Breast epithelium (tissue), 4 donors: ENCODE measurements at regions not wholly inside any gene's neighbourhood (a gene's known extent, or its start where the extent isn't known, plus 50 kb on each side); places are given as distances from the start of the nearest gene placed in this dataset.
"Not testable (repeated sequence)": the region's sequence is repeated elsewhere in the genome, so short reads cannot be mapped to it uniquely, and the experiment has no call there.

Source experiments
- DNase-seq, 2 donors: peaks; one replicate each; pipeline ENCODE4 v3.0.0-alpha.2; 2019; ENCODE audit warnings: low spot score in 2 of 2
- H3K27ac ChIP-seq, 2 donors: fragments of 200-600 bp; sonication (generic) in 1 of 2; one replicate each; pipeline ENCODE4 v1.5.1; 2016 to 2019; ENCODE audit warnings: mild to moderate bottlenecking in 1 of 2
- H3K27me3 ChIP-seq, 2 donors: fragments of 200-600 bp; sonication (generic) in 1 of 2; one replicate each; pipeline versions ENCODE4 v1.5.1 to v1.6.0; 2017 to 2019; ENCODE audit warnings: control low read depth in 1 of 2, mild to moderate bottlenecking in 1 of 2
- H3K36me3 ChIP-seq: fragments of 200-600 bp; one replicate; pipeline ENCODE4 v1.5.1; 2019
- H3K4me1 ChIP-seq, 2 donors: fragments of 200-600 bp; sonication (generic); one replicate each; pipeline ENCODE4 v1.5.1; 2016 to 2019; ENCODE audit warnings: control low read depth in 1 of 2
- H3K4me3 ChIP-seq, 3 donors: fragments of 200-600 bp; sonication (generic); 1 replicate in 2 of 3; 2 replicates in 1 of 3; pipeline ENCODE4 v1.5.1; 2016 to 2019; ENCODE audit warnings: mild to moderate bottlenecking in 3 of 3, moderate library complexity in 2 of 3
- H3K9me3 ChIP-seq, 2 donors: fragments of 200-600 bp; sonication (generic) in 1 of 2; one replicate each; pipeline ENCODE4 v1.5.1; 2016 to 2019; ENCODE audit warnings: control low read depth in 1 of 2
- POLR2A ChIP-seq: fragments of 450-650 bp; IDR thresholded peaks from one replicate; pipeline ENCODE4 v1.6.1; 2016; ENCODE audit warnings: antibody characterized with exemption, mild to moderate bottlenecking, moderate library complexity
- POLR2AphosphoS5 ChIP-seq, 3 donors: sonication (generic); formaldehyde crosslinking; IDR thresholded peaks; one replicate each; pipeline ENCODE4 v1.6.1; 2017; ENCODE audit warnings: antibody characterized with exemption in 3 of 3
- intact Hi-C: fragments of 100-400 bp; cut with DNase I; formaldehyde crosslinking; loops from one replicate; pipeline ENCODE4 v1.15.1; 2023; ENCODE audit warnings: low total_unique reads
- TF ChIP-seq, protein P1 (sequence below), 3 donors: fragments of 450-650 bp; IDR thresholded peaks; one replicate each; pipeline ENCODE4 v1.5.1; 2016 to 2017; ENCODE audit warnings: antibody characterized with exemption in 3 of 3, mild to moderate bottlenecking in 3 of 3, moderate library complexity in 3 of 3

DNA sequence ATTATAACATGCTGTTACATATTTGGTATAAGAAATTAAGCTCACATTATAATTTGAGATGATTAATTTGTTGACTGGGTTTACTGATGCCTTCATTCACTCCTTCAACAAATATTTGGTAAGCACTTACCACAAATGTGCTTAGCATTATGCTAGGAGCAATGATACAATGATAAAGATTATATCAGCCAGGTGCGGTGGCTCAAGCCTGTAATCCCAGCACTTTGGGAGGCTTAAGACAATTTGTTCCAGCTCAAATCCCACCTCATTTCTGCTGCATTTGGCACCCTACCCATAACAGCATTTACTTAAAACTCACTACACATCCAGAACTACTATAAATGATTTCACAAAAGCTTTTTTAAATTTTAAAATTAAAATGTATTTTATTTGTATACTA lies 1263.6 kb upstream of the RAG2 start:
- Histone ChIP-seq H3K36me3 (no peaks in the 10 kb centered on the region), H3K27me3 (no peaks in the 10 kb centered on the region), H3K27ac (no peak overlapping the region), H3K9me3 (no peaks in the 10 kb centered on the region), H3K4me1 (no peaks in the 10 kb centered on the region), H3K4me3 (no peak overlapping the region)
- TF ChIP-seq POLR2AphosphoS5 (IDR thresholded peaks at IDR 0.05) (no peak), POLR2A (no peak)
- TF ChIP-seq, protein P1, sequence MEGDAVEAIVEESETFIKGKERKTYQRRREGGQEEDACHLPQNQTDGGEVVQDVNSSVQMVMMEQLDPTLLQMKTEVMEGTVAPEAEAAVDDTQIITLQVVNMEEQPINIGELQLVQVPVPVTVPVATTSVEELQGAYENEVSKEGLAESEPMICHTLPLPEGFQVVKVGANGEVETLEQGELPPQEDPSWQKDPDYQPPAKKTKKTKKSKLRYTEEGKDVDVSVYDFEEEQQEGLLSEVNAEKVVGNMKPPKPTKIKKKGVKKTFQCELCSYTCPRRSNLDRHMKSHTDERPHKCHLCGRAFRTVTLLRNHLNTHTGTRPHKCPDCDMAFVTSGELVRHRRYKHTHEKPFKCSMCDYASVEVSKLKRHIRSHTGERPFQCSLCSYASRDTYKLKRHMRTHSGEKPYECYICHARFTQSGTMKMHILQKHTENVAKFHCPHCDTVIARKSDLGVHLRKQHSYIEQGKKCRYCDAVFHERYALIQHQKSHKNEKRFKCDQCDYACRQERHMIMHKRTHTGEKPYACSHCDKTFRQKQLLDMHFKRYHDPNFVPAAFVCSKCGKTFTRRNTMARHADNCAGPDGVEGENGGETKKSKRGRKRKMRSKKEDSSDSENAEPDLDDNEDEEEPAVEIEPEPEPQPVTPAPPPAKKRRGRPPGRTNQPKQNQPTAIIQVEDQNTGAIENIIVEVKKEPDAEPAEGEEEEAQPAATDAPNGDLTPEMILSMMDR (IDR thresholded peaks at IDR 0.05) = no peak
- intact Hi-C loops = no loop called here
- no peak for DNase-seq

DNA sequence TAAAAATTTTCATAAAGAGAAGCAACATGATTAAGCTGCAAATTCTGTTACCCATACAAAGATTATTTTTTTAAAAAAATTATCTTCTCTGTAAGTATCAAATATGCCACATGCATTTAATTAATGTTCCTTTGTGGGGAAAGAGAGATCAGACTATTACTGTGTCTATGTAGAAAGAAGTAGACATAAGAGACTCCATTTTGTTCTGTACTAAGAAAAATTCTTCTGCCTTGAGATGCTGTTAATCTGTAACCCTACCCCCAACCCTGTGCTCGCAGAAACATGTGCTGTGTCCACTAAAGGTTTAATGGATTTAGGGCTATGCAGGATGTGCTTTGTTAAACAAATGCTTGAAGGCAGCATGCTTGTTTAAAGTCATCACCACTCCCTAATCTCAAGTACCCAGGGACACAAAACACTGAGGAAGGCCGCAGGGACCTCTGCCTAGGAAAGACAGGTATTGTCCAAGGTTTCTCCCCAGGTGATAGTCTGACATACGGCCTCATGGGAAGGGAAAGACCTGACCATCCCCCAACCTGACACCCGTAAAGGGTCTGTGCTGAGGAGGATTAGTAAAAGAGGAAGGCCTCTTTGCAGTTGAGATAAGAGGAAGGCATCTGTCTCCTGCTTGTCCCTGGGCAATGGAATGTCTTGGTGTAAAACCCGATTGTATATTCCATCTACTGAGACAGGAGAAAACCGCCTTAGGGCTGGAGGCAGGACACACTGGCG lies 1260.9 kb upstream of the RAG2 start:
- DNase-seq, intact Hi-C loops, H3K4me3 ChIP-seq: not testable (repeated sequence)

DNA sequence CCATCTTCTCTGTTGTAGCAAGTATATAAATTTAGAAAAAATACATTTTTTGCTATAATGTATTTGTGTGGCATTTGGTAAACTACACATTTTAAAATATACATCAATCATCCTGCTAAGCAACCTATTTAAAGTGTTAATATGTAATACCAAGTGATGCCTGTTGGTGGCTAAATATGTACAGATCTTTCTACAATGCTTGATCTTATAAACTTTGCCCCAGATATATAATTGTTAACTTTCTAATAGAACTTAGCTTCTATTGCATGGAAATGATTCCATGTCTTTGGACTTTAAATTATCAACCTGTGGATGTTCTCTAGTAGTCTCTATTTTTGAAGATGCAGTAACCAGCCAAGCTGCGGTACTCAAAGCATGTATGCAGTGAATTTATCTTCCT lies 1260.4 kb upstream of the RAG2 start:
- no peaks in the 10 kb centered on the region for H3K36me3 ChIP-seq
- no peak overlapping the region for H3K4me3 ChIP-seq
- no peaks in the 10 kb centered on the region for H3K4me1 ChIP-seq
- intact Hi-C loops = no loop called here
- H3K27ac ChIP-seq = no peak overlapping the region
- no peaks in the 10 kb centered on the region for H3K27me3 ChIP-seq
- no peak for DNase-seq
- H3K9me3 ChIP-seq = no peaks in the 10 kb centered on the region
- no peak for TF ChIP-seq POLR2A
- TF ChIP-seq POLR2AphosphoS5 (IDR thresholded peaks at IDR 0.05) = no peak
- TF ChIP-seq, protein P1 (IDR thresholded peaks at IDR 0.05) = no peak

More for the DNA sequence above, 1260.9 kb upstream of the RAG2 start:
- not testable (repeated sequence) for H3K36me3 ChIP-seq, H3K27ac ChIP-seq, H3K9me3 ChIP-seq, H3K27me3 ChIP-seq, H3K4me1 ChIP-seq

DNA sequence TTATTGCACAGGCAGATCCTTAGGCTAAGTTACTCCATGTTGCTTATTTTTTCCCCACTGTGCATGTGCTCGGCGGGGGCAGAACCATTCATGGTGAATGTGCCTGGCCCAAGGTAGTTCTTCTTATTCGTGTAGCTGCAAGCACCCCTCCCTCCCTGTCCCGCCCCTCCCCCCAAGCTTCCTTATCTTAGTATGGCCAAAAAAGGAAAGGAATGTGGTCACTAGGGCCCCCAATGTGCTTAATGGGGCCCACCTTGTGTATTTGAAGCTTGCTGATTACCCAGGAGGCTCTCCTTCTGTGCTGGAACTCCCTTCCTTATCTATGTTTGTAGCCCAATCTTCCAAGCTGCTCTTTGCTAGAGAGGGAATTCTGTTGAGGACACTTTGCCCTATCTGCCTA lies 1259.7 kb upstream of the RAG2 start:
- Histone ChIP-seq H3K9me3 (no peaks in the 10 kb centered on the region), H3K27ac (no peak overlapping the region), H3K27me3 (no peaks in the 10 kb centered on the region), H3K4me1 (no peaks in the 10 kb centered on the region), H3K36me3 (no peaks in the 10 kb centered on the region), H3K4me3 (no peak overlapping the region)
- intact Hi-C loops = no loop called here
- no peak for DNase-seq
- no peak for TF ChIP-seq POLR2AphosphoS5 (IDR thresholded peaks at IDR 0.05)
- TF ChIP-seq POLR2A = no peak
- TF ChIP-seq, protein P1 (IDR thresholded peaks at IDR 0.05) = no peak

DNA sequence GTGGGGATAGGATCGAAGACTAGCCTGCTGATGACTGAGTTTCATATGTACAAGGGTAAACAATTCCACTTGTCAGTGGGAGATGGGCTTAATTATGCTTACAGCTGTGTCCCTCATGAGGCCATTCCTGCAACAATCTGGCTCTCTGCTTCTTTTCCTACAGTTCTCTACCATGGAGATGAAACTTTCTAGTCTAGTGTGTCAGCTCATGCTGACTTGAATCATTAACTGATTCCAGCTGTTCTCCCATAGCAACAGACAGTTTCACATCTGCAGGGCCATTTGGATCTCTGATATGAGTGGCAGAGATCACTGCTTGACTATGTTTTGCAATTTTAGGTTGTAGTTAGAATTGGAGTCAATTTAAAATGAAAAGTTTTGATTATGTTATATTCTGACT lies 1251.7 kb upstream of the RAG2 start:
- no peaks in the 10 kb centered on the region for H3K36me3 ChIP-seq
- no peaks in the 10 kb centered on the region for H3K4me1 ChIP-seq
- no peak overlapping the region for H3K27ac ChIP-seq
- H3K27me3 ChIP-seq = no peaks in the 10 kb centered on the region
- H3K4me3 ChIP-seq = no peak overlapping the region
- H3K9me3 ChIP-seq = no peaks in the 10 kb centered on the region
- DNase-seq = no peak
- intact Hi-C loops = no loop called here
- no peak for TF ChIP-seq POLR2A
- TF ChIP-seq, protein P1 (IDR thresholded peaks at IDR 0.05) = no peak
- TF ChIP-seq POLR2AphosphoS5 (IDR thresholded peaks at IDR 0.05) = no peak
